22Rv1 (cell line): ENCODE measurements at regions not wholly inside any gene's neighbourhood (a gene's known extent, or its start where the extent isn't known, plus 50 kb on each side); places are given as distances from the start of the nearest gene placed in this dataset.

Experiments used
- CTCF ChIP-seq: fragments of 450-650 bp; IDR thresholded peaks from 2 replicates; pipeline ENCODE4 v1.5.1; 2017; ENCODE audit warnings: mild to moderate bottlenecking
- ZFX ChIP-seq: fragments of 450-650 bp; IDR thresholded peaks from 2 replicates; pipeline ENCODE4 v1.6.1; 2017; ENCODE audit warnings: antibody characterized with exemption, borderline replicate concordance

- TF ChIP-seq CTCF, result no peak
- no peak for TF ChIP-seq ZFX
Measured at GRCh38 chr2:19560785-19561184, 202.4 kb upstream of the OSR1 start.
